Mucosa of descending colon (tissue), 3 donors: ENCODE measurements at regions not wholly inside any gene's neighbourhood (a gene's known extent, or its start where the extent isn't known, plus 50 kb on each side); places are given as distances from the start of the nearest gene placed in this dataset.

ENCODE experiments used
- ATAC-seq: fragments of 200-7000 bp; cut with Tn5 transposase; one replicate; pipeline ENCODE4 v1.9.1; 2020; ENCODE audit warnings: mild to moderate bottlenecking, moderate library complexity
- DNase-seq, 3 donors: peaks; one replicate each; pipeline ENCODE4 v3.0.0-alpha.2; 2020
- H3K36me3 ChIP-seq: fragments of 200-600 bp; one replicate; pipeline ENCODE4 v1.8.0; 2021; ENCODE audit warnings: low read depth, mild to moderate bottlenecking
- H3K4me1 ChIP-seq: fragments of 200-600 bp; one replicate; pipeline ENCODE4 v1.8.0; 2021; ENCODE audit warnings: low read depth, mild to moderate bottlenecking
- H3K4me3 ChIP-seq: fragments of 200-600 bp; one replicate; pipeline ENCODE4 v1.8.0; 2021; ENCODE audit warnings: mild to moderate bottlenecking
- H3K9me3 ChIP-seq: fragments of 200-600 bp; one replicate; pipeline ENCODE4 v1.8.0; 2021; ENCODE audit warnings: mild to moderate bottlenecking
- CTCF ChIP-seq: fragments of 200-600 bp; IDR thresholded peaks from one replicate; pipeline ENCODE4 v1.8.0; 2022; ENCODE audit warnings: antibody characterized with exemption, mild to moderate bottlenecking
- intact Hi-C, 2 donors: fragments of 100-400 bp; cut with DNase I in 1 of 2; cut with micrococcal nuclease in 1 of 2; formaldehyde crosslinking; loops; one replicate each; pipeline versions ENCODE4 v1.11.0 to v1.11.1; 2022; cut with DNase I, micrococcal nuclease
- donor health status: DM: no; HTN: no; CAD: no; lungs with moderate emphysema.
- donor health status: DM: no; HTN: no; CAD: no.
- donor health status: DM: no; HTN: yes; CAD: no.

- H3K4me1 ChIP-seq: no peaks in the 10 kb centered on the region
- no peak for DNase-seq
- intact Hi-C loops: no loop called here
- no peaks in the 10 kb centered on the region for H3K36me3 ChIP-seq
- no peak overlapping the region for H3K4me3 ChIP-seq
- TF ChIP-seq CTCF: no peak
- no peaks in the 10 kb centered on the region for H3K9me3 ChIP-seq
- no peak for ATAC-seq
Measured at GRCh38 chr1:199265319-199265718, 626.5 kb downstream of the PTPRC start.

- H3K9me3 ChIP-seq: no peaks in the 10 kb centered on the region
- no peaks in the 10 kb centered on the region for H3K36me3 ChIP-seq
- ATAC-seq: no peak
- intact Hi-C loops: no loop called here
- no peak for DNase-seq
- H3K4me3 ChIP-seq: no peak overlapping the region
- no peaks in the 10 kb centered on the region for H3K4me1 ChIP-seq
- no peak for TF ChIP-seq CTCF
Measured at GRCh38 chr1:199269241-199269640, 630.4 kb downstream of the PTPRC start.

- Histone ChIP-seq H3K9me3 (no peaks in the 10 kb centered on the region), H3K4me3 (no peak overlapping the region), H3K36me3 (no peaks in the 10 kb centered on the region), H3K4me1 (no peaks in the 10 kb centered on the region)
- DNase-seq (no peak), ATAC-seq (no peak)
- TF ChIP-seq CTCF: no peak
- intact Hi-C loops: no loop called here
Measured at GRCh38 chr1:199272139-199272544, 633.3 kb downstream of the PTPRC start.

GRCh38 chr1:199272628-199273086 lies 633.8 kb downstream of the PTPRC start:
- no peaks in the 10 kb centered on the region for H3K36me3 ChIP-seq
- H3K4me1 ChIP-seq: no peaks in the 10 kb centered on the region
- no peak for ATAC-seq
- DNase-seq: no peak
- no peaks in the 10 kb centered on the region for H3K9me3 ChIP-seq
- intact Hi-C loops: no loop called here
- no peak for TF ChIP-seq CTCF
- H3K4me3 ChIP-seq: no peak overlapping the region

- ATAC-seq: peak; percentile 49
Measured at GRCh38 chr1:199273837-199274379, 635.1 kb downstream of the PTPRC start.

More at GRCh38 chr1:199273837-199274379, 635.1 kb downstream of the PTPRC start:
- H3K9me3 ChIP-seq: no peaks in the 10 kb centered on the region
- intact Hi-C loops: no loop called here
- no peaks in the 10 kb centered on the region for H3K4me1 ChIP-seq
- DNase-seq: peak in 2 of 3 donors; percentile 10 to 15
- H3K4me3 ChIP-seq: no peak overlapping the region
- no peaks in the 10 kb centered on the region for H3K36me3 ChIP-seq
- TF ChIP-seq CTCF: no peak
